ENCODE measurements at regions not wholly inside any gene's neighbourhood (a gene's known extent, or its start where the extent isn't known, plus 50 kb on each side); places are given as distances from the start of the nearest gene placed in this dataset.

DNA sequence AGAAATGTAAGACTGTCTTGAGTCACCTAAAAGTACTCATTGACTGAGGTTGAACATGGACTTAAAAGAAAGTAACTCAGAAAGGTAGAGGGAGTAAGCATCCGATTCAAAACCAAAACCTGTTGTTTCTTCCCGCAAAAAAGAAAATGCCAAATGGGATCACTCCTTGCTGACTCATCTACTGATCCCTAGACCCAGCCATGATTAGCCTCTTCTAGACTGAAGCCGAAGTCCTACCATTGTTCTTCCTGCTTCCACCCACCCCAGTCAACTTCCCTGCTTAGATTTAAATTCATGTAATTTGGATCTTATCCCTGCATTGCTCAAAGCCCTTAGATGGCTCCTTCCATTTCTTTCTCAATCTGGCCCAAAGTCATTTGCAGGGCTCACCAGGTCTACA is 760.5 kb upstream of the SOX9 start:
- Histone ChIP-seq H3K27me3 (ENCODE audit: low read length) (no peaks in the 10 kb centered on the region), H3K9ac (ENCODE audit: low read length) (no peak overlapping the region), H3K9me3 (ENCODE audit: insufficient read depth, low read length) (no peaks in the 10 kb centered on the region), H3K79me2 (ENCODE audit: insufficient read depth, low read length) (no peaks in the 10 kb centered on the region), H3K4me2 (ENCODE audit: low read depth, low read length, poor library complexity, severe bottlenecking) (no peak overlapping the region), H3K36me3 (ENCODE audit: low read length) (no peaks in the 10 kb centered on the region), H3F3A (ENCODE audit: insufficient read depth) (no peaks in the 10 kb centered on the region), H3K4me3 (ENCODE audit: insufficient read depth, low read length, poor library complexity, severe bottlenecking) (no peak overlapping the region), H2AFZ (ENCODE audit: low read depth, low read length, severe bottlenecking) (no peak overlapping the region), H4K20me1 (ENCODE audit: low read depth, low read length) (no peaks in the 10 kb centered on the region), H3K27ac (ENCODE audit: low read depth, low read length) (no peak overlapping the region), H3K9me2 (replicated peaks; ENCODE audit: insufficient read depth, low read length) (no peaks in the 10 kb centered on the region)
- TF ChIP-seq CTCF (IDR thresholded peaks at IDR 0.05; ENCODE audit: insufficient read depth, low read length, poor library complexity, severe bottlenecking) = no peak
- no peak for TF ChIP-seq EZH2phosphoT487 (conservative IDR thresholded peaks at IDR 0.05; ENCODE audit: low read length)

DNA sequence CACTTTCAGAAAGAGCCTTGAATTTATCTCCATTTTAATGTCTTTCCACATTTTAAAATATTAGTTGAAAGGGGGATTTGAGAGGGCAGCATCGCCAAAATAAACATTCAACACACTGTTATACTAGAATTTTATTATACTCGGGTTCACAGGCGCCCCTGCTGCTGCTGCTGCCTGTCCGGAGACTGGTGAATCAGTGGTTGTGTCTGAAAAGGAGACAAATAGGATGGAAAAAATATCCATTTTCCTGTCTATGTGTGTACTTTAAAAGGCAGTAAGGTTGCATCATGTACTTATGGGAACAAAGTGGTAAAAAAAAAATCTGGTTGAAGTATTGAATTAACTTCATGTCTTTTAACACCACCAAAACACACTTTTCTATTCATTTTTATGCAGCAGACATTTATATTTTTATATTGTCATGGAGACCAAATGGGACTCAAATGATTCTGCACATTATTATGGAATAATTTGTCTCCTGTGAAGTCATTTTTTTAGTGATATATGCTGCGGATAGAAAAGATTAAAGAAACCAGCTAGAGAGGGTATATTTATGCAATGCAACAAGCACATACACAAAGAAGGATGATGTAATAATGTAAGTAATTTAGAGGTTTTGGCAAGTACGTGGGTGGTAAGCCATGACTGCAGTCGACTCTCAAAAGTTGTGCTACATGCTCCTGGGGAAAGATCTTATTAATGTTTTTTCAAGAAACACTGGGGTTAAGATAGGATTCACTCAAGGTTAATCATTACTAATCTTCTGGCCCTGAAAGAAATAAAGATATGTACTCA is 759.0 kb upstream of the SOX9 start:
- TF ChIP-seq EZH2phosphoT487 (conservative IDR thresholded peaks at IDR 0.05; ENCODE audit: low read length) (no peak), CTCF (IDR thresholded peaks at IDR 0.05; ENCODE audit: insufficient read depth, low read length, poor library complexity, severe bottlenecking) (no peak)
- H3K4me2 ChIP-seq (ENCODE audit: low read depth, low read length, poor library complexity, severe bottlenecking) = no peak overlapping the region
- H3F3A ChIP-seq (ENCODE audit: insufficient read depth) = no peaks in the 10 kb centered on the region
- no peaks in the 10 kb centered on the region for H3K79me2 ChIP-seq (ENCODE audit: insufficient read depth, low read length)
- H2AFZ ChIP-seq (ENCODE audit: low read depth, low read length, severe bottlenecking) = no peak overlapping the region
- H3K9me2 ChIP-seq (replicated peaks; ENCODE audit: insufficient read depth, low read length) = no peaks in the 10 kb centered on the region
- no peak overlapping the region for H3K4me3 ChIP-seq (ENCODE audit: insufficient read depth, low read length, poor library complexity, severe bottlenecking)
- no peaks in the 10 kb centered on the region for H4K20me1 ChIP-seq (ENCODE audit: low read depth, low read length)
- no peak overlapping the region for H3K27ac ChIP-seq (ENCODE audit: low read depth, low read length)
- no peaks in the 10 kb centered on the region for H3K27me3 ChIP-seq (ENCODE audit: low read length)
- no peaks in the 10 kb centered on the region for H3K9me3 ChIP-seq (ENCODE audit: insufficient read depth, low read length)
- H3K36me3 ChIP-seq (ENCODE audit: low read length) = no peaks in the 10 kb centered on the region
- no peak overlapping the region for H3K9ac ChIP-seq (ENCODE audit: low read length)

DNA sequence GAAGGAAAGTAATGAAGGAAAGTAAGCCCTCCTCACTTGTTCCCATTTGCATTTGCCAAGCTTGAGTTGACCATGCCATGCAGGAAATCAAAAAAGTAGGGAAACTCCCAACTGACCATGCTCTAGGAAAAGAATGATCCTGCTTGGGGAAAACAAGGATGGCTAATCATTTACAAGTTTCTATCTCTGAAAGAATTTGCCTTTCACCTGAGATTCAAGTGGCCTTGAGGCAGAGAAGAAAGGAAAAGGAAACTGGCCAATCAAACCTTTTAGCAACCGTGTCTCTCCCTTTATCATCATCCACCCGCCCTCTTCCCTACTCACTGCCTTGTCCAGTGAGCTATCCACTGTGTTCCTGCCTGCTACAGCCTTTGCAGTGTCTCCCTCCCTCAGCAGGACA is 757.2 kb upstream of the SOX9 start:
- Histone ChIP-seq H4K20me1 (ENCODE audit: low read depth, low read length) (no peaks in the 10 kb centered on the region), H3K27ac (ENCODE audit: low read depth, low read length) (no peak overlapping the region), H3K9me3 (ENCODE audit: insufficient read depth, low read length) (no peaks in the 10 kb centered on the region), H3F3A (ENCODE audit: insufficient read depth) (no peaks in the 10 kb centered on the region), H3K9me2 (replicated peaks; ENCODE audit: insufficient read depth, low read length) (no peaks in the 10 kb centered on the region), H3K27me3 (ENCODE audit: low read length) (no peaks in the 10 kb centered on the region), H3K4me2 (ENCODE audit: low read depth, low read length, poor library complexity, severe bottlenecking) (no peak overlapping the region), H3K4me3 (ENCODE audit: insufficient read depth, low read length, poor library complexity, severe bottlenecking) (no peak overlapping the region), H3K36me3 (ENCODE audit: low read length) (no peaks in the 10 kb centered on the region), H3K79me2 (ENCODE audit: insufficient read depth, low read length) (no peaks in the 10 kb centered on the region), H2AFZ (ENCODE audit: low read depth, low read length, severe bottlenecking) (no peak overlapping the region), H3K9ac (ENCODE audit: low read length) (no peak overlapping the region)
- TF ChIP-seq EZH2phosphoT487 (conservative IDR thresholded peaks at IDR 0.05; ENCODE audit: low read length) = no peak
- TF ChIP-seq CTCF (IDR thresholded peaks at IDR 0.05; ENCODE audit: insufficient read depth, low read length, poor library complexity, severe bottlenecking) = no peak
